Right renal pelvis (tissue), 4 donors: ENCODE measurements at regions not wholly inside any gene's neighbourhood (a gene's known extent, or its start where the extent isn't known, plus 50 kb on each side); places are given as distances from the start of the nearest gene placed in this dataset.

Experiments used
- DNase-seq, 4 donors: peaks; one replicate each; pipeline ENCODE4 v3.0.0-alpha.2; 2013; ENCODE audit warnings: low read depth in 4 of 4, low spot score in 3 of 4, missing footprints in 1 of 4

DNA sequence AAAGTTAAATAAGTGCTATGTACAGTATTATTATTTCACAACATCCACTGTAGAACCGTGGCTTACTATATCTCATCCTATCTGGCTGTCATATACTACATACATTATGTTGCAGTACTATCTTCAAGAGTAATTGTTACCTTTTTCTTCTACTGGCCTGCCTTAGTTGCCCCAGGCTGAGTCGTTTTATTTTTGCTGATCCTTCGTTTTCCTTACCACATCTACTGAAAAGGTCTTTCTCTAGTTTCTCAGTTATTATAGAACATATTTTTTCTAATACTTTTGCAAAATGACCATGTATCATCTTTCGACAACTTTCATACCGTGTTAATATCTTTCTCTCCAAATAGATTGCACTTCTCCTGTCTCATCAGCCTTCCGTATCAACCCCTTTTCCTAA, 523.1 kb downstream of the SOX5 start:
- no peak for DNase-seq

DNA sequence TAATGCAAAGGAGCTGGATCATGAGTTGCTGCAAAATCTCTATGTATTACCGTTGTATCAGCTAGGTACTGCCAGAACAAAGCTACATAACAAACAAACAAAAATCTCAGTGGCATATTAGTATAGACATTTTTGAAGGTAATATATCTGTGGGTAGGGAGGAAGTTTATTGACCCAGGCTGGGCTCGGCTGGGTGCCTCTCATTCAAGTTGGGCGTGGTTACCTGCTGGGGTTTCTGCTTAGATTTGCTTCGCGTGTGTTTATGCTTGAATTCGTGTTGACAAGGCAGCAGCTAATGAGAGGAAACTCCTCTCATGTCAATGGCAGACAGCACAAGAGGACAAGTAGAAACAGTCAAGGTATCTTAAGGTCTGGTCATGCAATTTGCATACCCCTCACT, 520.7 kb downstream of the SOX5 start:
- no peak for DNase-seq

DNA sequence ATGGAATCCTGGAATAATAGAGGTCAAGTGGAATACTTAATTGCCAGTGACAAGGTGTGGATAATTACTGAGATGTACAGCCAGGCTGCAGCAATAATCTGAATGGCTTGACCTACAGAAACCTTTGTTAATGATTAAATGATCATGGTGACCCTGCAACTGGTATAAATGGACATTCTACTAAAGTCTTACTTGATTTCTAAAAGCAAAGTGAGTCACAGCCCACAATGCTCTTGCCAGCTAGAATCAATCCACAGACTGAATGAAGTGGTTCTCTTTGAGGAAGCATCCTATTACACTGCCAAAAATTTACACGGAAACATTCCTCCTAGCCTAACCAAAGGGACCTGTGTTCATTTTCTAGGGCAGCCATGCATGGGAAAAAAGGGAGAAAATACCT, 518.5 kb downstream of the SOX5 start:
- DNase-seq: no peak

DNA sequence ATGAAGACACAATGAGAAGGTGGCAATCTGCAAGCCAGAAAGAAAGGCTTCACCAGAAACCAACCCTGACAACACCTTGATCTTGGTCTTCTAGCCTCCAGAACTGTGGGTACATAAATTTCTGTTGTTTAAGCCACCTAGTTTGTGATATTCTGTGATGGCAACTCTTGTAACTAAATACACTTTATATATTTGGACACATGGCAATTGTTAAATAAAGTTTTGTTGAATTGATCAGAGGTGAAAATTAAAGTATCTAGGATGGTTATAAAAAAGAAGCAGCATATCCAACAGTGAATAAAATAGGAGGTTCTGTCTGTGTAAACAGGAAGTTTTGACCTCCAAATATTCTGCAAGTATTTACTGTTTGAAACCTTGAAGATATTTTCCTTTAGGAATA, 516.3 kb downstream of the SOX5 start:
- no peak for DNase-seq

DNA sequence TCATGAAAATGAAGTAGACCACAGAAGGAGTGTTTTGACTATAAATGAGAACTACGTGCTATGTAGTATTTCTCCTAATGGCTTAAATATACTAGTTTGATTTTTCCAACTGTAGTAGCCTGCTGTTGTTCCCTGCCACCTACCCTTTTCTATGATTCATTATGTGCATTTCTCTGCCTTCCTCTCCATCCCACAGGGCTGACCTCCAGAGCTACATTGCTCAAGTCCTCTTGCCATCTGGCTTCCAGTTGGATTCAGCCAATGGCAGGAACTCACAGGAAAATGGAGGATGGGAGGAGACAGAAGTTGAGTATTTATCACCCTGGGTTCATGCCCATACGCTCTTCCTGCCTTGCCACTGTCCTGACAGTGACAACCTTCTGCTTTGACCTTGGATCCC, 515.3 kb downstream of the SOX5 start:
- DNase-seq: no peak

DNA sequence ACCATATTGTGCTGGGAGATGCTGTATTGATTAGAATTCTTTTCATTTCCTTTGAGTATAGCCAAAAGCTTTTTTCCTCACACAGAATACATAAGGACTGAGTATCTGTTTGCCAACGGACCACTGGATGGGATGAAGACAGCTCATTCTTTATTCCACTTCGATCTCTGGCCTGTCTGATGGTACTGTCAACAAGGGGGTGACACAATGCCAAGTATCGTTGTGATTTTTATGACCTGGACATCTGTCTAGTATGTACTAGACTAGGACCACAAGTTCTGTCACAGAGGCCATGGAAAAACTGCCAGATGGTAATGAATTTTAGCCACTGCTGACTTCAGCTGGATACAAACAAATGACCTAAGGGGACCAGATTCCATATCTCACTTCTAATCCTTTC, 502.7 kb downstream of the SOX5 start:
- no peak for DNase-seq

DNA sequence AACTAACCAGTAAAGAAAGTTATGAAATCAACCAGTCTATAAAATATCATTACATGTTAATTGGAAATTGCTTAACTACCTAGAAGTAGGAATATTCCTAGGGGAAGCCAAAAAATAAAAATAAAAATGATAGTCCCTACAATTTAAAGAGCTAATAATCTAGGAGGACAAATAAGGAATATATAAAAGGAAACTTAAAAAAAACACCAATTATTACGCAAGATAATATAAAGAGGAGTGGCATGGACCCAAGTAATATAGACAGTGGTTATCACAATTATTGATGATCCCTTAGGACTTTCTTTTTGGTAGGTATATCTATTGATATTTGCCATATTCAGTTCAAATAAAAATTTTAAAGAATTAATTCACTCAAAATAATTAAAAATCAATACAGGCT, 498.7 kb downstream of the SOX5 start:
- no peak for DNase-seq

DNA sequence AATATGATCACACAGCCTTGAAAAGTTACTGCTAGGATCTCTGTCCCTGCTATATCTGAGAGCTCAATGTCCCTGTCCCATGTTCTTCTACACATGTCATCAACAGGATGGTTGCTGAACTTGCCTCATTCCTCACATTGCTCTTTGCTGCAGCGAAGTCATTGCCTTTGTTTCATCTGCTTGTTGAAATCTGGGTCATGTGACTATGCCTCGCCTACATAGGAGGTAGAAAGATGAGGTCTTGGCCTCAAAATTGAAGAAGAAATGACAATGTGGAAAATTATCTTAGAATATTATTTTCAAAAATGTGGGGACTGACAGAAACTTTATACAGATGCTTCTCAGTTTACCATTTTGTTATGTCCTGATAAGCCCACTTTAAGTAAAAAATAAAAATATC, 494.2 kb downstream of the SOX5 start:
- no peak for DNase-seq

DNA sequence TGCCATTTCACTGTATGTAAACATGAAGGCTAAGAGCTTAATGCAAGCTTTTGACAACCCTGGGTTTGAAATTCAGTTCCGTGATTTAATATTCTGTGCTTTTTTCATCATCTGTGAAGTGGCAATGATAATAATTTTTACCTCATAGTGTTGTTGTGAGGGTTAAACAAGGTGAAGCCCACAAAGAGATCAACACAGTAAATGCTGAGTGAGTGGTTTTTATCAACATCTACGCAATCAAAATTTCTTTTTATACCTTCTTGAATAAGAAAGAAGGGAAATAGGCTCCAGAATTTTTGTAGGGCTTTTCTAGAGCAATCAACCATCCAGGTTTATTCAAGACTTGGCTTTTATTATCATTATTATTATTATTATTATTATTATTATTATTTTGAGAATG, 490.8 kb downstream of the SOX5 start:
- DNase-seq: no peak

DNA sequence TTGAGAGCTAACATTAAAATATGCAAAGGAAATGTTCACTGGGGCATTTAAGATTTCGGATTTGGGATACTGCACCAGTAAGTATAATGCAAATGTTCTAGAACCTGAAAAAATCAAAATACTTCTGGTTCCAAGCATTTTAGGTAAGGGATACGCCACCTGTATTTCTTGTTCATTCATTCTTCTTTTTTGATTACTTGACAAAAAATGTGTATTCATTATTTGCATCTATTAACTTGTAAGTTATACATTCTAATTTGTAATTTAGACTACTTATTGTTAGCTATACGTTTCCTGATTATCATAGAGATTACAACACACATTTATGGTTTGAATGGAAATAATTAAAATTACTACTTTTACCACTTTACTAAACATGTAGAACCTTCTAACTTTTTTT, 486.9 kb downstream of the SOX5 start:
- DNase-seq: no peak

DNA sequence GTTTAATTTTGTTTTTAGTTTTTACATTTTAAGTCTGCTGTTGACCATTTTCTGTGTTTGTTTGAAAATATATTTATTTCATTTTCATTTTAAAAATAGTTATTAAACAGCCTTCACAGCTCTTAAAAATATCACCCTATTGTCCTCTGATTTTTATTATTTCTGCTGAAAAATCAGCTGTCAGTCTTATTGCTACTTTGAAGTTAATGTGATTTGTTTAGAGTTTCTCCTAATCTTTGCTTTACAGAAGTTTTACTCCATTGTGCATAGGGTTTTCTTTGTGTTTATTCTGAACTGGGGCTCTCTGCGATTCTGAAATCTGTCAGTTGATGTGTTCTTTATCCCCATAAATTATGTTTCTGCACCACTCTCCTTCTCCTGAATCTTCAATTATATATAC, 486.3 kb downstream of the SOX5 start:
- no peak for DNase-seq

DNA sequence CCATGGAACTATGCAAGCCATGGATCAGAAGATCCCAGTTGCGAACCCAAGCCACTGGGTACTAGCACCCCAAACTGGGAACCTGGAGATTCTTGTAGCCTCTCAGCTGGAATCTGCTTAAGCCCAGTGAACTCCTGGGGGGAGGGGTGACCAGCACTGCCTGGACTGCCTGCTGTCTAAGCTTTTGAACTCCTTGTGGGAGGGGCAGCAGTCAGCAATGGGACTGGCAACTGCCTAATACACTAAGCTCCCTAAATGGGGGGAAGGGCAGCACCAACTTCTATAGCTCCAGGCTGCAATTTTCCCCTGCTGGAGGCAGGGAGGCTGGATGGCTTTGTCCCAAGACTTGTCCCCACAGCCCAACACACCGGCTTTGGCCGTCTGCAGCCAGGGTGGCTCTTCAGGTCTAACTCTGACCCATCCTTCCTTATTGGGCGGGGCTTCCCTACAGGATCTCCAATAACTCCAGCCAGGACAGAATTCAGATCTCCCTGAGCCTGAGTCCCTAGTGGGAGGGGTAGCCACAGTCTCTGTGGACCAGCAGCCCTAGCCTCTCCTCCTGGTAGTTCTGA, 485.1 kb downstream of the SOX5 start:
- DNase-seq: no peak

DNA sequence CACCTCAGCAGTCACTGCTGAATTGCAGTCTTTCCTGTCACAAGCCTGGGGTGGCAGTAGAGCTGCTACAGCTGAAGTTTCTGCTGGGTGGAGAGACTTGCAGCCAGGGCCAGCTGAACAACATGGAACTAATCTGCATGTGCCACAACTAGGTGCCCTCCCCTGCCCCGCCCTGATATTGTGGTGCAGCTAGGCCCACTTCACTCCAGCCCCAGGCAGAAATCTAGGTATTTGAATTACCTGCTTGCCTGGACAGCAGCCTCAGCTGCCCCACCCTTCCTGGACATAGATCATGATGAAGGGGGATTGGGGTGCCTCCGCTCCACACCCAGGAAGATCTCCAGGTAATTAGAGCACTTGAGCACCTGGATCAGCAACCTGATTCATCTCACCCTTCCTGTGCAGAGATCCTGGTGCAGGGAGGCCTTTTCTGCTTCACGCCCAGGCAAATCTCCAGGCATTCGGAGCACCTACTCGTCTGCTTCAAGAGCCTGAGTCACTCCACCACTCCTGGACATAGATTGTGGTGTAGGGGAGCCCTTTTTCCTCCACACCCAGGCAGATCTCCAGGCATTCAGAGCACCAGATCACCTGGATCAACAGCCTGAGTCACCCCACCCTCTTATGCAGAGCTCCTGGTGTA, 477.0 kb downstream of the SOX5 start:
- no peak for DNase-seq

DNA sequence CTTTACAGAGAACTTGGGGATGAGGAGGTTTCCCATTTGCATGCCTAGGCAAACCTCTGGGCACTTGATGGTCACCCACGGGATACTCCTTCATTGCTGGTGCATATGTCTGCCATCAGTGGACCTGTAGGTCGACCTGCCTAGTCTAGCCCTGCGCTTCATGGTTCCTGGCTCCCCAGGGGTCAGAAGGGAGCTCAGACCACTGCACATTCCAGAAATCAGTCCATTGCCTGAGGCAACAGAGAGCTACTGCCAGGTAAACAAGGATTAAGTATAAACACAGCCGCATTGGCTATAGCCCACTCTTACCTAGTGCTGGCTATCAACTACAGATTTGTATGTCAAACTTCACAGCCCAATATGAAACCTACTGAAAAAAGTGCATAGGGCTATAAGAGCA, 476.4 kb downstream of the SOX5 start:
- no peak for DNase-seq

DNA sequence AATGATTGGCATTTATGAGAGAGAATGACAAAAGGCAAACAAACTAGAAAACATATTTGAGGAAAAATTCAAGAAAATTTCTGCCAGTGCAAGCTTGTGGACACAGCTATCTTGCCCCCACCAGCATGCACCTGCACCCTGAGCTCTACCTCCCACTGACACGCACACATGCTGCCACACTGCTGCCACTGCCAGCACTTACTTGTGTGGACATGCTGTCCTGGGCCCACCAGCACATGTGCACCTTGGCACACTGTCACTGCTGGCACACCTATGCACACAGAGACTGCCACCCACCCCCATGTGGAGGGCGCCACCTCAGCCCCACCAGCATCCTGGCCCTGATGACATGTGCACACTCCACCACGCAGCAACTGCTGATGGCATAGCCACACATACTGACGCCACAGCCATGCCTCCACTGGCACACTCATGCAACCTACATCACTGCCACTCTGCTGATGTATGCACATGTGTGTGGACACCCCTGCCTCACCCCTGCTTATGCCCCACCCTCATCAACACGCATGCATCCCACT, 475.0 kb downstream of the SOX5 start:
- no peak for DNase-seq
